ENCODE measurements at regions not wholly inside any gene's neighbourhood (a gene's known extent, or its start where the extent isn't known, plus 50 kb on each side); places are given as distances from the start of the nearest gene placed in this dataset.

- TF ChIP-seq, protein P1, sequence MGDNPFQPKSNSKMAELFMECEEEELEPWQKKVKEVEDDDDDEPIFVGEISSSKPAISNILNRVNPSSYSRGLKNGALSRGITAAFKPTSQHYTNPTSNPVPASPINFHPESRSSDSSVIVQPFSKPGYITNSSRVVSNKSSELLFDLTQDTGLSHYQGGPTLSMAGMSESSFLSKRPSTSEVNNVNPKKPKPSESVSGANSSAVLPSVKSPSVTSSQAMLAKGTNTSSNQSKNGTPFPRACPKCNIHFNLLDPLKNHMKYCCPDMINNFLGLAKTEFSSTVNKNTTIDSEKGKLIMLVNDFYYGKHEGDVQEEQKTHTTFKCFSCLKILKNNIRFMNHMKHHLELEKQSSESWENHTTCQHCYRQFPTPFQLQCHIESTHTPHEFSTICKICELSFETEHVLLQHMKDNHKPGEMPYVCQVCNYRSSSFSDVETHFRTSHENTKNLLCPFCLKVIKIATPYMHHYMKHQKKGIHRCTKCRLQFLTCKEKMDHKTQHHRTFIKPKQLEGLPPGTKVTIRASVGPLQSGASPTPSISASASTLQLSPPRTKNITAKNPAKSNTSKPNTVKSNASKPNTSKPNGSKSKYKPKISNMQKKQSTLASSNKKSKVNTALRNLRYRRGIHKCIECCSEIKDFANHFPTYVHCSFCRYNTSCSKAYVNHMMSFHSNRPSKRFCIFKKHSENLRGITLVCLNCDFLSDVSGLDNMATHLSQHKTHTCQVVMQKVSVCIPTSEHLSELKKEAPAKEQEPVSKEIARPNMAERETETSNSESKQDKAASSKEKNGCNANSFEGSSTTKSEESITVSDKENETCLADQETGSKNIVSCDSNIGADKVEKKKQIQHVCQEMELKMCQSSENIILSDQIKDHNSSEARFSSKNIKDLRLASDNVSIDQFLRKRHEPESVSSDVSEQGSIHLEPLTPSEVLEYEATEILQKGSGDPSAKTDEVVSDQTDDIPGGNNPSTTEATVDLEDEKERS (tag by site-specific recombination; IDR thresholded peaks at IDR 0.05) = no peak
- peak; percentile 35; the same call in 1 of the 2 replicates for TF ChIP-seq IKZF3 (tag by site-specific recombination; IDR thresholded peaks at IDR 0.05)
- TF ChIP-seq ZBTB7A (tag by site-specific recombination; IDR thresholded peaks at IDR 0.05; ENCODE audit: low read depth) = no peak
- TF ChIP-seq ZEB2 (tag by site-specific recombination; IDR thresholded peaks at IDR 0.05) = 0 out of 2 replicates have a peak, but pooled peaks have one; percentile 7
- no peak for TF ChIP-seq BCL6B (tag by site-specific recombination; IDR thresholded peaks at IDR 0.05)
- TF ChIP-seq ZNF324 (tag by site-specific recombination; IDR thresholded peaks at IDR 0.05) = no peak
- no peak for TF ChIP-seq ZBTB8A (tag by site-specific recombination; IDR thresholded peaks at IDR 0.05)
- no peak for TF ChIP-seq ZNF223 (tag by site-specific recombination; IDR thresholded peaks at IDR 0.05)
- 0 out of 2 replicates have a peak, but pooled peaks have one; percentile 8 for TF ChIP-seq ZNF335 (tag by site-specific recombination; conservative IDR thresholded peaks at IDR 0.05)
- no peak for TF ChIP-seq ZNF341 (tag by site-specific recombination; IDR thresholded peaks at IDR 0.05; ENCODE audit: low read depth)
- no peak for TF ChIP-seq GLIS1 (tag by site-specific recombination; IDR thresholded peaks at IDR 0.05)
- no peak for TF ChIP-seq ZNF571 (tag by site-specific recombination; IDR thresholded peaks at IDR 0.05)
- TF ChIP-seq ZNF776 (tag by site-specific recombination; IDR thresholded peaks at IDR 0.05; ENCODE audit: borderline replicate concordance) = no peak
- no peak for TF ChIP-seq ZNF670 (tag by site-specific recombination; IDR thresholded peaks at IDR 0.05; ENCODE audit: low read depth)
- TF ChIP-seq ZNF701 (tag by site-specific recombination; IDR thresholded peaks at IDR 0.05) = no peak
- TF ChIP-seq, protein P2, sequence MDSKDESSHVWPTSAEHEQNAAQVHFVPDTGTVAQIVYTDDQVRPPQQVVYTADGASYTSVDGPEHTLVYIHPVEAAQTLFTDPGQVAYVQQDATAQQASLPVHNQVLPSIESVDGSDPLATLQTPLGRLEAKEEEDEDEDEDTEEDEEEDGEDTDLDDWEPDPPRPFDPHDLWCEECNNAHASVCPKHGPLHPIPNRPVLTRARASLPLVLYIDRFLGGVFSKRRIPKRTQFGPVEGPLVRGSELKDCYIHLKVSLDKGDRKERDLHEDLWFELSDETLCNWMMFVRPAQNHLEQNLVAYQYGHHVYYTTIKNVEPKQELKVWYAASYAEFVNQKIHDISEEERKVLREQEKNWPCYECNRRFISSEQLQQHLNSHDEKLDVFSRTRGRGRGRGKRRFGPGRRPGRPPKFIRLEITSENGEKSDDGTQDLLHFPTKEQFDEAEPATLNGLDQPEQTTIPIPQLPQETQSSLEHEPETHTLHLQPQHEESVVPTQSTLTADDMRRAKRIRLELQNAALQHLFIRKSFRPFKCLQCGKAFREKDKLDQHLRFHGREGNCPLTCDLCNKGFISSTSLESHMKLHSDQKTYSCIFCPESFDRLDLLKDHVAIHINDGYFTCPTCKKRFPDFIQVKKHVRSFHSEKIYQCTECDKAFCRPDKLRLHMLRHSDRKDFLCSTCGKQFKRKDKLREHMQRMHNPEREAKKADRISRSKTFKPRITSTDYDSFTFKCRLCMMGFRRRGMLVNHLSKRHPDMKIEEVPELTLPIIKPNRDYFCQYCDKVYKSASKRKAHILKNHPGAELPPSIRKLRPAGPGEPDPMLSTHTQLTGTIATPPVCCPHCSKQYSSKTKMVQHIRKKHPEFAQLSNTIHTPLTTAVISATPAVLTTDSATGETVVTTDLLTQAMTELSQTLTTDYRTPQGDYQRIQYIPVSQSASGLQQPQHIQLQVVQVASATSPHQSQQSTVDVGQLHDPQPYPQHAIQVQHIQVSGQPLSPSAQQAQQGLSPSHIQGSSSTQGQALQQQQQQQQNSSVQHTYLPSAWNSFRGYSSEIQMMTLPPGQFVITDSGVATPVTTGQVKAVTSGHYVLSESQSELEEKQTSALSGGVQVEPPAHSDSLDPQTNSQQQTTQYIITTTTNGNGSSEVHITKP (tag by site-specific recombination; IDR thresholded peaks at IDR 0.05) = peak; percentile 66
- peak; percentile 50; the same call in 1 of the 2 replicates for TF ChIP-seq ZBTB21 (tag by site-specific recombination; IDR thresholded peaks at IDR 0.05)
- TF ChIP-seq ZNF629 (tag by site-specific recombination; IDR thresholded peaks at IDR 0.05) = peak; percentile 49
- TF ChIP-seq, protein P3, sequence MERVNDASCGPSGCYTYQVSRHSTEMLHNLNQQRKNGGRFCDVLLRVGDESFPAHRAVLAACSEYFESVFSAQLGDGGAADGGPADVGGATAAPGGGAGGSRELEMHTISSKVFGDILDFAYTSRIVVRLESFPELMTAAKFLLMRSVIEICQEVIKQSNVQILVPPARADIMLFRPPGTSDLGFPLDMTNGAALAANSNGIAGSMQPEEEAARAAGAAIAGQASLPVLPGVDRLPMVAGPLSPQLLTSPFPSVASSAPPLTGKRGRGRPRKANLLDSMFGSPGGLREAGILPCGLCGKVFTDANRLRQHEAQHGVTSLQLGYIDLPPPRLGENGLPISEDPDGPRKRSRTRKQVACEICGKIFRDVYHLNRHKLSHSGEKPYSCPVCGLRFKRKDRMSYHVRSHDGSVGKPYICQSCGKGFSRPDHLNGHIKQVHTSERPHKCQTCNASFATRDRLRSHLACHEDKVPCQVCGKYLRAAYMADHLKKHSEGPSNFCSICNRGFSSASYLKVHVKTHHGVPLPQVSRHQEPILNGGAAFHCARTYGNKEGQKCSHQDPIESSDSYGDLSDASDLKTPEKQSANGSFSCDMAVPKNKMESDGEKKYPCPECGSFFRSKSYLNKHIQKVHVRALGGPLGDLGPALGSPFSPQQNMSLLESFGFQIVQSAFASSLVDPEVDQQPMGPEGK (tag by site-specific recombination; IDR thresholded peaks at IDR 0.05) = no peak
- TF ChIP-seq ZNF76 (tag by site-specific recombination; IDR thresholded peaks at IDR 0.05; ENCODE audit: borderline replicate concordance, low read depth) = no peak
Observed at GRCh38 chr6:14984519-14984853, 261.4 kb upstream of the JARID2 start (continued).
